ENCODE measurements at regions not wholly inside any gene's neighbourhood (a gene's known extent, or its start where the extent isn't known, plus 50 kb on each side); places are given as distances from the start of the nearest gene placed in this dataset.
"Not testable (repeated sequence)": the region's sequence is repeated elsewhere in the genome, so short reads cannot be mapped to it uniquely, and the experiment has no call there.

- not testable (repeated sequence) for H3K4me3 ChIP-seq (ENCODE audit: low read depth in 1 of 2, low read length in 2 of 2); H3K4me1 ChIP-seq (ENCODE audit: control insufficient read depth in 1 of 2, insufficient read depth in 2 of 2, low read length in 2 of 2); H3K27me3 ChIP-seq (ENCODE audit: low read depth, low read length); H3K36me3 ChIP-seq (ENCODE audit: control insufficient read depth in 1 of 2, insufficient read depth in 2 of 2, low read length in 2 of 2); H3K9me3 ChIP-seq (ENCODE audit: control insufficient read depth in 1 of 2, low read length in 2 of 2); H3K27ac ChIP-seq (ENCODE audit: low read length)
Measured at GRCh38 chr15:96060591-96060990, 269.9 kb upstream of the NR2F2 start.

GRCh38 chr15:96064351-96064756 lies 266.1 kb upstream of the NR2F2 start:
- H3K27me3 ChIP-seq (ENCODE audit: low read depth, low read length) = no peaks in the 10 kb centered on the region
- H3K9me3 ChIP-seq (ENCODE audit: control insufficient read depth in 1 of 2, low read length in 2 of 2) = no peaks in the 10 kb centered on the region
- no peak overlapping the region for H3K4me3 ChIP-seq (ENCODE audit: low read depth in 1 of 2, low read length in 2 of 2)
- H3K36me3 ChIP-seq (ENCODE audit: control insufficient read depth in 1 of 2, insufficient read depth in 2 of 2, low read length in 2 of 2) = no peaks in the 10 kb centered on the region
- no peak overlapping the region for H3K27ac ChIP-seq (ENCODE audit: low read length)
- H3K4me1 ChIP-seq (ENCODE audit: control insufficient read depth in 1 of 2, insufficient read depth in 2 of 2, low read length in 2 of 2) = no peaks in the 10 kb centered on the region

- H3K27ac ChIP-seq (ENCODE audit: low read length) = no peak overlapping the region
Measured at GRCh38 chr15:96066126-96066525, 264.4 kb upstream of the NR2F2 start.

GRCh38 chr15:96066852-96067495 lies 263.5 kb upstream of the NR2F2 start:
- no peak overlapping the region for H3K27ac ChIP-seq (ENCODE audit: low read length)
- H3K27me3 ChIP-seq (ENCODE audit: low read depth, low read length) = no peaks in the 10 kb centered on the region
- no peaks in the 10 kb centered on the region for H3K4me1 ChIP-seq (ENCODE audit: control insufficient read depth in 1 of 2, insufficient read depth in 2 of 2, low read length in 2 of 2)
- no peak overlapping the region for H3K4me3 ChIP-seq (ENCODE audit: low read depth in 1 of 2, low read length in 2 of 2)
- no peaks in the 10 kb centered on the region for H3K9me3 ChIP-seq (ENCODE audit: control insufficient read depth in 1 of 2, low read length in 2 of 2)
- H3K36me3 ChIP-seq (ENCODE audit: control insufficient read depth in 1 of 2, insufficient read depth in 2 of 2, low read length in 2 of 2) = no peaks in the 10 kb centered on the region

More at GRCh38 chr15:96066126-96066525, 264.4 kb upstream of the NR2F2 start:
- Histone ChIP-seq H3K27me3 (ENCODE audit: low read depth, low read length) (no peaks in the 10 kb centered on the region), H3K36me3 (ENCODE audit: control insufficient read depth in 1 of 2, insufficient read depth in 2 of 2, low read length in 2 of 2) (no peaks in the 10 kb centered on the region), H3K4me1 (ENCODE audit: control insufficient read depth in 1 of 2, insufficient read depth in 2 of 2, low read length in 2 of 2) (no peaks in the 10 kb centered on the region), H3K4me3 (ENCODE audit: low read depth in 1 of 2, low read length in 2 of 2) (no peak overlapping the region), H3K9me3 (ENCODE audit: control insufficient read depth in 1 of 2, low read length in 2 of 2) (no peaks in the 10 kb centered on the region)

- H3K4me3 ChIP-seq (ENCODE audit: low read depth in 1 of 2, low read length in 2 of 2) = no peak overlapping the region
- no peak overlapping the region for H3K27ac ChIP-seq (ENCODE audit: low read length)
- H3K4me1 ChIP-seq (ENCODE audit: control insufficient read depth in 1 of 2, insufficient read depth in 2 of 2, low read length in 2 of 2) = no peaks in the 10 kb centered on the region
- no peaks in the 10 kb centered on the region for H3K36me3 ChIP-seq (ENCODE audit: control insufficient read depth in 1 of 2, insufficient read depth in 2 of 2, low read length in 2 of 2)
- no peaks in the 10 kb centered on the region for H3K9me3 ChIP-seq (ENCODE audit: control insufficient read depth in 1 of 2, low read length in 2 of 2)
- no peaks in the 10 kb centered on the region for H3K27me3 ChIP-seq (ENCODE audit: low read depth, low read length)
Measured at GRCh38 chr15:96067677-96068076, 262.8 kb upstream of the NR2F2 start.

GRCh38 chr15:96068897-96069296 lies 261.6 kb upstream of the NR2F2 start:
- H3K4me3 ChIP-seq (ENCODE audit: low read depth in 1 of 2, low read length in 2 of 2) = no peak overlapping the region
- no peaks in the 10 kb centered on the region for H3K36me3 ChIP-seq (ENCODE audit: control insufficient read depth in 1 of 2, insufficient read depth in 2 of 2, low read length in 2 of 2)
- H3K4me1 ChIP-seq (ENCODE audit: control insufficient read depth in 1 of 2, insufficient read depth in 2 of 2, low read length in 2 of 2) = no peaks in the 10 kb centered on the region
- no peak overlapping the region for H3K27ac ChIP-seq (ENCODE audit: low read length)
- H3K27me3 ChIP-seq (ENCODE audit: low read depth, low read length) = no peaks in the 10 kb centered on the region
- no peaks in the 10 kb centered on the region for H3K9me3 ChIP-seq (ENCODE audit: control insufficient read depth in 1 of 2, low read length in 2 of 2)

GRCh38 chr15:96070636-96071035 lies 259.9 kb upstream of the NR2F2 start:
- Histone ChIP-seq H3K4me1 (ENCODE audit: control insufficient read depth in 1 of 2, insufficient read depth in 2 of 2, low read length in 2 of 2) (no peaks in the 10 kb centered on the region), H3K27me3 (ENCODE audit: low read depth, low read length) (no peaks in the 10 kb centered on the region), H3K27ac (ENCODE audit: low read length) (no peak overlapping the region), H3K9me3 (ENCODE audit: control insufficient read depth in 1 of 2, low read length in 2 of 2) (no peaks in the 10 kb centered on the region), H3K4me3 (ENCODE audit: low read depth in 1 of 2, low read length in 2 of 2) (no peak overlapping the region), H3K36me3 (ENCODE audit: control insufficient read depth in 1 of 2, insufficient read depth in 2 of 2, low read length in 2 of 2) (no peaks in the 10 kb centered on the region)

- Histone ChIP-seq H3K9me3 (ENCODE audit: control insufficient read depth in 1 of 2, low read length in 2 of 2) (no peaks in the 10 kb centered on the region), H3K27me3 (ENCODE audit: low read depth, low read length) (no peaks in the 10 kb centered on the region), H3K4me3 (ENCODE audit: low read depth in 1 of 2, low read length in 2 of 2) (no peak overlapping the region), H3K4me1 (ENCODE audit: control insufficient read depth in 1 of 2, insufficient read depth in 2 of 2, low read length in 2 of 2) (no peaks in the 10 kb centered on the region), H3K36me3 (ENCODE audit: control insufficient read depth in 1 of 2, insufficient read depth in 2 of 2, low read length in 2 of 2) (no peaks in the 10 kb centered on the region), H3K27ac (ENCODE audit: low read length) (no peak overlapping the region)
Measured at GRCh38 chr15:96072821-96073220, 257.7 kb upstream of the NR2F2 start.

- Histone ChIP-seq H3K27me3 (ENCODE audit: low read depth, low read length) (no peaks in the 10 kb centered on the region), H3K36me3 (ENCODE audit: control insufficient read depth in 1 of 2, insufficient read depth in 2 of 2, low read length in 2 of 2) (no peaks in the 10 kb centered on the region), H3K4me1 (ENCODE audit: control insufficient read depth in 1 of 2, insufficient read depth in 2 of 2, low read length in 2 of 2) (no peaks in the 10 kb centered on the region), H3K4me3 (ENCODE audit: low read depth in 1 of 2, low read length in 2 of 2) (no peak overlapping the region), H3K27ac (ENCODE audit: low read length) (no peak overlapping the region), H3K9me3 (ENCODE audit: control insufficient read depth in 1 of 2, low read length in 2 of 2) (no peaks in the 10 kb centered on the region)
Measured at GRCh38 chr15:96073908-96074307, 256.6 kb upstream of the NR2F2 start.

GRCh38 chr15:96075895-96076294 lies 254.6 kb upstream of the NR2F2 start:
- no peaks in the 10 kb centered on the region for H3K4me1 ChIP-seq (ENCODE audit: control insufficient read depth in 1 of 2, insufficient read depth in 2 of 2, low read length in 2 of 2)
- H3K36me3 ChIP-seq (ENCODE audit: control insufficient read depth in 1 of 2, insufficient read depth in 2 of 2, low read length in 2 of 2) = no peaks in the 10 kb centered on the region
- H3K27me3 ChIP-seq (ENCODE audit: low read depth, low read length) = no peaks in the 10 kb centered on the region
- no peak overlapping the region for H3K27ac ChIP-seq (ENCODE audit: low read length)
- H3K9me3 ChIP-seq (ENCODE audit: control insufficient read depth in 1 of 2, low read length in 2 of 2) = no peaks in the 10 kb centered on the region
- no peak overlapping the region for H3K4me3 ChIP-seq (ENCODE audit: low read depth in 1 of 2, low read length in 2 of 2)

GRCh38 chr15:96076350-96076749 lies 254.2 kb upstream of the NR2F2 start:
- no peak overlapping the region for H3K4me3 ChIP-seq (ENCODE audit: low read depth in 1 of 2, low read length in 2 of 2)
- H3K27me3 ChIP-seq (ENCODE audit: low read depth, low read length) = no peaks in the 10 kb centered on the region

GRCh38 chr15:96079041-96079440 lies 251.5 kb upstream of the NR2F2 start:
- H3K9me3 ChIP-seq (ENCODE audit: control insufficient read depth in 1 of 2, low read length in 2 of 2) = peaks cover 0 to 3% of the 10 kb centered on the region in 2 donors
- H3K4me1 ChIP-seq (ENCODE audit: control insufficient read depth in 1 of 2, insufficient read depth in 2 of 2, low read length in 2 of 2) = no peaks in the 10 kb centered on the region
- no peak overlapping the region for H3K4me3 ChIP-seq (ENCODE audit: low read depth in 1 of 2, low read length in 2 of 2)
- no peaks in the 10 kb centered on the region for H3K27me3 ChIP-seq (ENCODE audit: low read depth, low read length)
- H3K27ac ChIP-seq (ENCODE audit: low read length) = no peak overlapping the region
- no peaks in the 10 kb centered on the region for H3K36me3 ChIP-seq (ENCODE audit: control insufficient read depth in 1 of 2, insufficient read depth in 2 of 2, low read length in 2 of 2)

More at GRCh38 chr15:96076350-96076749, 254.2 kb upstream of the NR2F2 start:
- H3K27ac ChIP-seq (ENCODE audit: low read length) = no peak overlapping the region
- no peaks in the 10 kb centered on the region for H3K9me3 ChIP-seq (ENCODE audit: control insufficient read depth in 1 of 2, low read length in 2 of 2)
- H3K4me1 ChIP-seq (ENCODE audit: control insufficient read depth in 1 of 2, insufficient read depth in 2 of 2, low read length in 2 of 2) = no peaks in the 10 kb centered on the region
- H3K36me3 ChIP-seq (ENCODE audit: control insufficient read depth in 1 of 2, insufficient read depth in 2 of 2, low read length in 2 of 2) = no peaks in the 10 kb centered on the region
